ENCODE measurements at regions not wholly inside any gene's neighbourhood (a gene's known extent, or its start where the extent isn't known, plus 50 kb on each side); places are given as distances from the start of the nearest gene placed in this dataset.

- H2BK15ac ChIP-seq (ENCODE audit: low read length), result no peak overlapping the region
These were observed 1184.7 kb upstream of the TENM4 start for GRCh38 chr11:80625563-80625962.

More at GRCh38 chr11:80625563-80625962, 1184.7 kb upstream of the TENM4 start:
- Histone ChIP-seq H3K27ac (ENCODE audit: low read depth, low read length) (no peak overlapping the region), H2BK120ac (replicated peaks; ENCODE audit: low read depth, low read length) (no peak overlapping the region), H3K14ac (ENCODE audit: insufficient read length) (no peak overlapping the region), H2AFZ (ENCODE audit: low read length) (no peak overlapping the region), H4K8ac (ENCODE audit: extremely low read depth, insufficient read depth, low read length) (no peak overlapping the region), H3K23ac (ENCODE audit: insufficient read length) (no peak overlapping the region), H3K27me3 (replicated peaks in 1 of 4; ENCODE audit: control insufficient read depth in 3 of 4, extremely low read depth in 1 of 4, insufficient read depth in 3 of 4, low read length in 3 of 4) (no peaks in the 10 kb centered on the region), H2BK20ac (ENCODE audit: low read length) (no peak overlapping the region), H3K4ac (replicated peaks; ENCODE audit: insufficient read length, low read depth, low read length) (no peak overlapping the region), H4K91ac (replicated peaks; ENCODE audit: insufficient read length, low read length) (no peak overlapping the region), H3K9me3 (ENCODE audit: insufficient read depth in 2 of 2, low read depth in 1 of 2, low read length in 1 of 2) (no peaks in the 10 kb centered on the region), H3K79me2 (ENCODE audit: control insufficient read depth in 1 of 2, insufficient read depth in 2 of 2, low read length in 2 of 2) (no peaks in the 10 kb centered on the region), H2BK12ac (ENCODE audit: low read depth, low read length) (no peak overlapping the region), H4K20me1 (replicated peaks in 1 of 2; ENCODE audit: control insufficient read depth in 1 of 2, insufficient read depth in 2 of 2, low read length in 2 of 2) (no peaks in the 10 kb centered on the region), H3K18ac (ENCODE audit: extremely low read depth, low read length) (no peak overlapping the region), H3K9ac (replicated peaks in 1 of 4; ENCODE audit: extremely low read depth in 1 of 4, low read depth in 3 of 4, low read length in 3 of 4) (no peak overlapping the region), H3K56ac (replicated peaks; ENCODE audit: insufficient read length, low read depth, low read length) (no peak overlapping the region), H3K36me3 (ENCODE audit: control insufficient read depth in 2 of 4, insufficient read depth in 4 of 4, low read length in 3 of 4) (no peaks in the 10 kb centered on the region), H2AK5ac (ENCODE audit: low read depth, low read length) (no peak overlapping the region), H3K4me2 (ENCODE audit: insufficient read depth in 1 of 2, low read depth in 2 of 2, low read length in 2 of 2) (no peak overlapping the region), H3K79me1 (ENCODE audit: low read depth, low read length) (no peaks in the 10 kb centered on the region), H4K5ac (ENCODE audit: insufficient read length, low read depth, low read length) (no peak overlapping the region), H3K4me3 (ENCODE audit: extremely low read depth in 1 of 4, insufficient read depth in 2 of 4, low read depth in 3 of 4, low read length in 4 of 4) (no peak overlapping the region), H2BK5ac (ENCODE audit: low read depth, low read length) (no peak overlapping the region), H3K4me1 (replicated peaks in 1 of 4; ENCODE audit: control insufficient read depth in 3 of 4, insufficient read depth in 4 of 4, low read length in 3 of 4) (no peaks in the 10 kb centered on the region; a peak in 1 of 7 replicates), H3K23me2 (ENCODE audit: low read depth, low read length) (no peaks in the 10 kb centered on the region)
- no peak for TF ChIP-seq KDM5A (IDR thresholded peaks at IDR 0.05; ENCODE audit: low read length)
- no peak for TF ChIP-seq NANOG (IDR thresholded peaks at IDR 0.05; ENCODE audit: insufficient read depth, low read depth, low read length, poor library complexity, severe bottlenecking)
- no peak for TF ChIP-seq RNF2 (IDR thresholded peaks at IDR 0.05; ENCODE audit: borderline replicate concordance, low read depth, low read length, missing control alignments, poor library complexity, severe bottlenecking)
- no peak for TF ChIP-seq HDAC6 (IDR thresholded peaks at IDR 0.05; ENCODE audit: low read depth, low read length)
- TF ChIP-seq CTBP2 (IDR thresholded peaks at IDR 0.05; ENCODE audit: borderline replicate concordance, insufficient read depth, insufficient read length, low read length), result no peak
- TF ChIP-seq, protein P1, sequence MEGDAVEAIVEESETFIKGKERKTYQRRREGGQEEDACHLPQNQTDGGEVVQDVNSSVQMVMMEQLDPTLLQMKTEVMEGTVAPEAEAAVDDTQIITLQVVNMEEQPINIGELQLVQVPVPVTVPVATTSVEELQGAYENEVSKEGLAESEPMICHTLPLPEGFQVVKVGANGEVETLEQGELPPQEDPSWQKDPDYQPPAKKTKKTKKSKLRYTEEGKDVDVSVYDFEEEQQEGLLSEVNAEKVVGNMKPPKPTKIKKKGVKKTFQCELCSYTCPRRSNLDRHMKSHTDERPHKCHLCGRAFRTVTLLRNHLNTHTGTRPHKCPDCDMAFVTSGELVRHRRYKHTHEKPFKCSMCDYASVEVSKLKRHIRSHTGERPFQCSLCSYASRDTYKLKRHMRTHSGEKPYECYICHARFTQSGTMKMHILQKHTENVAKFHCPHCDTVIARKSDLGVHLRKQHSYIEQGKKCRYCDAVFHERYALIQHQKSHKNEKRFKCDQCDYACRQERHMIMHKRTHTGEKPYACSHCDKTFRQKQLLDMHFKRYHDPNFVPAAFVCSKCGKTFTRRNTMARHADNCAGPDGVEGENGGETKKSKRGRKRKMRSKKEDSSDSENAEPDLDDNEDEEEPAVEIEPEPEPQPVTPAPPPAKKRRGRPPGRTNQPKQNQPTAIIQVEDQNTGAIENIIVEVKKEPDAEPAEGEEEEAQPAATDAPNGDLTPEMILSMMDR (IDR thresholded peaks at IDR 0.05; ENCODE audit: control extremely low read depth in 1 of 3, insufficient read depth in 1 of 3, low read depth in 1 of 3, low read length in 3 of 3), result no peak
- CTCF ChIA-PET (ENCODE audit: partially characterized antibody), result interaction anchor here (1.2 kb wide), 1 partner anchor 25 kb away, joined by 3 read pairs; no protein-coding TSS in a partner anchor
- POLR2A ChIA-PET (ENCODE audit: partially characterized antibody), result no interaction called here
- 96% methylated on average over 3 of the region's 3 CpGs; no CpG with 5 or more reads in 1 of the 2 experiments for WGBS, 2 experiments (ENCODE audit: extremely low coverage in 1 of 2, insufficient coverage in 1 of 2, insufficient read length in 1 of 2, insufficient replicate concordance in 2 of 2, low coverage in 1 of 2, low lambda C conversion rate in 2 of 2, missing lambda C conversion rate in 1 of 2)
- DNase-seq (ENCODE audit: low read depth in 1 of 2, low spot score in 2 of 2) (no peak), FAIRE-seq (no peak)

All from H1 (cell line).